CD4-positive, alpha-beta T cell (primary cell): ENCODE measurements at regions not wholly inside any gene's neighbourhood (a gene's known extent, or its start where the extent isn't known, plus 50 kb on each side); places are given as distances from the start of the nearest gene placed in this dataset.

Source experiments
- ATAC-seq: fragments of 200-7000 bp; cut with Tn5 transposase; one replicate; pipeline ENCODE4 v1.10.0; 2022; ENCODE audit warnings: mild to moderate bottlenecking; ENCODE audit not compliant: poor library complexity
- CTCF ChIA-PET: fragments of 350-600 bp; sonication (Branson Sonifier 250); formaldehyde crosslinking; loops from one replicate; lab custom pipeline; 2021; ENCODE audit warnings: antibody characterized with exemption, inconsistent platforms; lab: Charles Lee
- POLR2A ChIA-PET: fragments of 350-600 bp; sonication (Branson Sonifier 250); formaldehyde crosslinking; loops from one replicate; lab custom pipeline; 2021; ENCODE audit warnings: antibody characterized with exemption, inconsistent platforms; lab: Charles Lee
- DNase-seq, 14 experiments: peaks; one replicate each; pipeline ENCODE4 v3.0.0-alpha.2; 2013 to 2020; ENCODE audit warnings: mixed read lengths in 2 of 14
- H3K27ac ChIP-seq, 2 donors: one replicate each; pipeline versions ENCODE4 v1.5.1 to v1.7.0; 2013; ENCODE audit warnings: low read length in 2 of 2, low read depth in 1 of 2, mild to moderate bottlenecking in 1 of 2
- H3K27me3 ChIP-seq, 2 experiments: 1 replicate in 1 of 2; 2 replicates in 1 of 2; pipeline versions ENCODE4 v1.6.1 to v1.7.0; 2013; ENCODE audit warnings: low read length in 2 of 2, control low read depth in 1 of 2, mild to moderate bottlenecking in 1 of 2, moderate library complexity in 1 of 2; ENCODE audit not compliant: insufficient read depth in 2 of 2, control insufficient read depth in 1 of 2
- H3K36me3 ChIP-seq: one replicate; pipeline ENCODE4 v1.6.1; 2013; ENCODE audit warnings: low read length, control low read depth; ENCODE audit not compliant: insufficient read depth
- H3K4me1 ChIP-seq: one replicate; pipeline ENCODE4 v1.6.1; 2013; ENCODE audit warnings: low read length, control low read depth; ENCODE audit not compliant: insufficient read depth
- H3K4me3 ChIP-seq: one replicate; pipeline ENCODE4 v1.5.1; 2013; ENCODE audit warnings: mild to moderate bottlenecking, low read length, moderate library complexity
- H3K9me3 ChIP-seq, 2 experiments: 1 replicate in 1 of 2; 2 replicates in 1 of 2; pipeline versions ENCODE4 v1.6.1 to v1.7.0; 2013; ENCODE audit warnings: low read length in 2 of 2, mild to moderate bottlenecking in 2 of 2, control low read depth in 1 of 2, moderate library complexity in 1 of 2; ENCODE audit not compliant: control insufficient read depth in 1 of 2, insufficient read depth in 1 of 2
- H3K27ac Mint-ChIP-seq: one replicate; pipeline ENCODE4 v1.8.0; 2020; ENCODE audit warnings: mixed read lengths
- H3K27me3 Mint-ChIP-seq: one replicate; pipeline ENCODE4 v1.8.0; 2021; ENCODE audit warnings: mixed read lengths
- H3K36me3 Mint-ChIP-seq: one replicate; pipeline ENCODE4 v1.8.0; 2021; ENCODE audit warnings: low read depth, mixed read lengths
- H3K4me1 Mint-ChIP-seq: one replicate; pipeline ENCODE4 v1.8.0; 2021; ENCODE audit warnings: low read depth, mixed read lengths
- H3K4me3 Mint-ChIP-seq: one replicate; pipeline ENCODE4 v1.8.0; 2020; ENCODE audit warnings: mild to moderate bottlenecking, mixed read lengths
- H3K9me3 Mint-ChIP-seq: one replicate; pipeline ENCODE4 v1.8.0; 2020; ENCODE audit warnings: mixed read lengths
- CTCF ChIP-seq: fragments of 200-600 bp; IDR thresholded peaks from one replicate; pipeline ENCODE4 v1.8.0; 2022; ENCODE audit warnings: antibody characterized with exemption, mild to moderate bottlenecking
- intact Hi-C, 2 experiments: fragments of 100-400 bp; cut with DNase I in 1 of 2; cut with micrococcal nuclease in 1 of 2; formaldehyde crosslinking; loops; one replicate each; pipeline versions ENCODE4 v1.15.1 to v1.9.0; 2023 to 2025; cut with DNase I, micrococcal nuclease

- H3K27ac ChIP-seq = no peak overlapping the region
- no peak for TF ChIP-seq CTCF
- no peaks in the 10 kb centered on the region for H3K27me3 ChIP-seq
- Mint-ChIP-seq H3K9me3 (no peaks in the 10 kb centered on the region), H3K4me3 (no peak overlapping the region), H3K4me1 (no peaks in the 10 kb centered on the region), H3K27ac (no peak overlapping the region), H3K27me3 (no peaks in the 10 kb centered on the region), H3K36me3 (no peaks in the 10 kb centered on the region)
- no peaks in the 10 kb centered on the region for H3K4me1 ChIP-seq
- DNase-seq = no peak
- ATAC-seq = no peak
- ChIA-PET POLR2A (no interaction called here), CTCF (no interaction called here)
- no peaks in the 10 kb centered on the region for H3K36me3 ChIP-seq
- H3K9me3 ChIP-seq = peaks cover 0 to 4% of the 10 kb centered on the region in 2 experiments
- intact Hi-C loops = no loop called here
- H3K4me3 ChIP-seq = no peak overlapping the region
These were observed 134.3 kb upstream of the PPARGC1A start for GRCh38 chr4:24024157-24024556.

- ChIA-PET POLR2A (no interaction called here), CTCF (no interaction called here)
- Histone ChIP-seq H3K9me3 (peaks cover 0 to under 1% of the 10 kb centered on the region in 2 experiments), H3K4me1 (no peaks in the 10 kb centered on the region), H3K36me3 (no peaks in the 10 kb centered on the region), H3K27me3 (no peaks in the 10 kb centered on the region), H3K27ac (no peak overlapping the region), H3K4me3 (no peak overlapping the region)
- Mint-ChIP-seq H3K4me1 (no peaks in the 10 kb centered on the region), H3K36me3 (no peaks in the 10 kb centered on the region), H3K4me3 (no peak overlapping the region), H3K27me3 (no peaks in the 10 kb centered on the region), H3K27ac (no peak overlapping the region), H3K9me3 (peaks cover 2% of the 10 kb centered on the region)
- no peak for TF ChIP-seq CTCF
- no peak for ATAC-seq
- DNase-seq = no peak
- intact Hi-C loops = no loop called here
These were observed 125.9 kb upstream of the PPARGC1A start for GRCh38 chr4:24015782-24016181.

- no peaks in the 10 kb centered on the region for H3K27me3 ChIP-seq
- no peaks in the 10 kb centered on the region for H3K4me1 ChIP-seq
- POLR2A ChIA-PET = no interaction called here
- Mint-ChIP-seq H3K9me3 (peaks cover 2% of the 10 kb centered on the region), H3K4me3 (no peak overlapping the region), H3K4me1 (no peaks in the 10 kb centered on the region), H3K36me3 (no peaks in the 10 kb centered on the region), H3K27me3 (no peaks in the 10 kb centered on the region), H3K27ac (no peak overlapping the region)
- ATAC-seq (no peak), DNase-seq (no peak)
- intact Hi-C loops = no loop called here
- H3K9me3 ChIP-seq = no peaks in the 10 kb centered on the region
- CTCF ChIA-PET = no interaction called here
- no peaks in the 10 kb centered on the region for H3K36me3 ChIP-seq
- TF ChIP-seq CTCF = no peak
- H3K27ac ChIP-seq = no peak overlapping the region
- no peak overlapping the region for H3K4me3 ChIP-seq
These were observed 124.0 kb upstream of the PPARGC1A start for GRCh38 chr4:24013668-24014422.
